ENCODE measurements at regions not wholly inside any gene's neighbourhood (a gene's known extent, or its start where the extent isn't known, plus 50 kb on each side); places are given as distances from the start of the nearest gene placed in this dataset.

DNA sequence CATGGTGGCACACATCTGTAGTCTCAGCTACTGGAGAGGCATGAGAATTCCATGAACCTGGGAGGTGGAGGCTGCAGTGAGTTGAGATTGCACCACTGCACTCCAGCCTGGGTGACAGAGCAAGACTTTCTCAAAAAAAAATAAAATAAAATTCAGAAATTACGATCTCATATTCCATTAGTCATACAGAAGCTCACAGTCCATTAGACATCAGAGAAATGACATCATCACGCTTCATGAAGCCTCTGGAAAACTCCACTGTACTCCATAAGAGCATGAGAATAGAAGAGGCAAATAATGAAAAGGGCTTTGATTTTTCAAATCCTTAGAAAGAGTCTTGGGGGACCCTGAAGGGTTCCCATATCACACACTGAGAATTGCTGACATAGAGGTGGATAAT is 145.0 kb upstream of the MITF start:
- Histone ChIP-seq H3K36me3 (ENCODE audit: control insufficient read depth in 2 of 2, extremely low read depth in 1 of 2, insufficient read depth in 2 of 2, low read length in 2 of 2) (no peaks in the 10 kb centered on the region), H3K9me3 (replicated peaks; ENCODE audit: control insufficient read depth, insufficient read depth, low read length) (no peaks in the 10 kb centered on the region), H3K9ac (replicated peaks; ENCODE audit: extremely low read depth, insufficient read depth, low read length) (no peak overlapping the region), H3K79me2 (ENCODE audit: control insufficient read depth, insufficient read depth, low read length) (no peaks in the 10 kb centered on the region), H3K27ac (ENCODE audit: insufficient read depth, low read depth, low read length) (no peak overlapping the region), H4K20me1 (replicated peaks; ENCODE audit: control insufficient read depth, extremely low read depth, insufficient read depth, low read length) (no peaks in the 10 kb centered on the region), H3K27me3 (ENCODE audit: control insufficient read depth in 2 of 2, insufficient read depth in 2 of 2, low read length in 2 of 2) (peaks cover 0 to 9% of the 10 kb centered on the region in 2 experiments), H3K4me1 (ENCODE audit: control insufficient read depth, extremely low read depth, insufficient read depth, low read length) (no peaks in the 10 kb centered on the region), H3K9me1 (replicated peaks; ENCODE audit: control insufficient read depth, extremely low read depth, insufficient read depth, low read length) (no peaks in the 10 kb centered on the region), H2AFZ (ENCODE audit: low read depth, low read length) (no peak overlapping the region), H3K4me3 (replicated peaks in 1 of 3; ENCODE audit: insufficient read depth in 1 of 3, low read depth in 1 of 3, low read length in 3 of 3) (no peak overlapping the region), H3K4me2 (ENCODE audit: insufficient read depth, low read length) (no peak overlapping the region)
- no TSS peak for BruUV-seq (replicated peaks)
- dilution Hi-C loops (cut with MboI; ENCODE audit: extremely low pct_ligation_motif_present, low sequenced_read_pairs) = no loop called here
- TF ChIP-seq, protein P1, sequence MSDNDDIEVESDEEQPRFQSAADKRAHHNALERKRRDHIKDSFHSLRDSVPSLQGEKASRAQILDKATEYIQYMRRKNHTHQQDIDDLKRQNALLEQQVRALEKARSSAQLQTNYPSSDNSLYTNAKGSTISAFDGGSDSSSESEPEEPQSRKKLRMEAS (IDR thresholded peaks at IDR 0.05; ENCODE audit: insufficient read depth, insufficient read length) = no peak
- no peak for TF ChIP-seq POLR2A (IDR thresholded peaks at IDR 0.05; ENCODE audit: low read depth, low read length)
- TF ChIP-seq MYC (IDR thresholded peaks at IDR 0.05; ENCODE audit: low read depth, low read length) = no peak
- TF ChIP-seq JUN (IDR thresholded peaks at IDR 0.05; ENCODE audit: borderline replicate concordance, insufficient read depth, insufficient read length, low read depth) = no peak
- no peak for TF ChIP-seq FOS (IDR thresholded peaks at IDR 0.05; ENCODE audit: borderline replicate concordance, insufficient read depth, low read length)
- no peak for TF ChIP-seq GATA2 (IDR thresholded peaks at IDR 0.05; ENCODE audit: insufficient read depth, insufficient read length, low read depth, low read length)
- TF ChIP-seq EZH2 (IDR thresholded peaks at IDR 0.05; ENCODE audit: borderline replicate concordance, low read depth, low read length, severe bottlenecking) = no peak
- TF ChIP-seq, protein P2, sequence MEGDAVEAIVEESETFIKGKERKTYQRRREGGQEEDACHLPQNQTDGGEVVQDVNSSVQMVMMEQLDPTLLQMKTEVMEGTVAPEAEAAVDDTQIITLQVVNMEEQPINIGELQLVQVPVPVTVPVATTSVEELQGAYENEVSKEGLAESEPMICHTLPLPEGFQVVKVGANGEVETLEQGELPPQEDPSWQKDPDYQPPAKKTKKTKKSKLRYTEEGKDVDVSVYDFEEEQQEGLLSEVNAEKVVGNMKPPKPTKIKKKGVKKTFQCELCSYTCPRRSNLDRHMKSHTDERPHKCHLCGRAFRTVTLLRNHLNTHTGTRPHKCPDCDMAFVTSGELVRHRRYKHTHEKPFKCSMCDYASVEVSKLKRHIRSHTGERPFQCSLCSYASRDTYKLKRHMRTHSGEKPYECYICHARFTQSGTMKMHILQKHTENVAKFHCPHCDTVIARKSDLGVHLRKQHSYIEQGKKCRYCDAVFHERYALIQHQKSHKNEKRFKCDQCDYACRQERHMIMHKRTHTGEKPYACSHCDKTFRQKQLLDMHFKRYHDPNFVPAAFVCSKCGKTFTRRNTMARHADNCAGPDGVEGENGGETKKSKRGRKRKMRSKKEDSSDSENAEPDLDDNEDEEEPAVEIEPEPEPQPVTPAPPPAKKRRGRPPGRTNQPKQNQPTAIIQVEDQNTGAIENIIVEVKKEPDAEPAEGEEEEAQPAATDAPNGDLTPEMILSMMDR (IDR thresholded peaks at IDR 0.05; ENCODE audit: extremely low read depth in 1 of 2, insufficient read depth in 1 of 2, low read depth in 1 of 2, low read length in 2 of 2) = no peak
- no peak for TF ChIP-seq POLR2AphosphoS5 (IDR thresholded peaks at IDR 0.05; ENCODE audit: insufficient read depth, low read depth, low read length)
- no peak for FAIRE-seq
- ChIA-PET CTCF (no interaction called here), POLR2A (no interaction called here)
- intact Hi-C loops (cut with micrococcal nuclease) = no loop called here
- no peak for DNase-seq (ENCODE audit: low read depth, low spot score)

Data from endothelial cell of umbilical vein (primary cell).